Left renal cortex interstitium (tissue), 4 donors: ENCODE measurements at regions not wholly inside any gene's neighbourhood (a gene's known extent, or its start where the extent isn't known, plus 50 kb on each side); places are given as distances from the start of the nearest gene placed in this dataset.
"Not testable (repeated sequence)": the region's sequence is repeated elsewhere in the genome, so short reads cannot be mapped to it uniquely, and the experiment has no call there.

Source experiments
- DNase-seq, 4 donors: peaks; one replicate each; pipeline ENCODE4 v3.0.0-alpha.2; 2013; ENCODE audit warnings: low read depth in 4 of 4, low spot score in 2 of 4, missing footprints in 1 of 4

GRCh38 chr7:101679653-101680173, 50.6 kb upstream of the MYL10 start:
- not testable (repeated sequence) for DNase-seq

- no peak for DNase-seq
Measured at GRCh38 chr7:101680406-101681145, 51.5 kb upstream of the MYL10 start.

- DNase-seq = peak in 1 of 4 donors; percentile 64
Measured at GRCh38 chr7:101681170-101682007, 52.3 kb upstream of the MYL10 start.

DNA sequence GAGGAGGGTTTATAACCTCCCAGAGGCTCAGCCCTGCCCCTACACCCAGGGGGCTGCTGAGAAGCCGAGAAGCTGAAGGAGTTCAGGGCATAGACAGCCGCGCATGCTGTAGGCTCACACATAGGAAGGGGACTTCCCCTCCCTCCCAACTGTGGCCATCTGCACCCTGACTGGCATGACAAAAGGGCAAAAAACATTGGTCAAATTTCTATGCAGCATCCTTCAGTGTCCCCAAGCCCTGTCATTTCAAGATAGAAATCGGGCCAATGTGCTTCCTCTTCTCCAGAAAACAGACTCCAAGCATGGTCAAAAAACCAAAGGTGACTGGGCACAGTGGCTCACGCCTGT, 55.9 kb upstream of the MYL10 start:
- no peak for DNase-seq

DNA sequence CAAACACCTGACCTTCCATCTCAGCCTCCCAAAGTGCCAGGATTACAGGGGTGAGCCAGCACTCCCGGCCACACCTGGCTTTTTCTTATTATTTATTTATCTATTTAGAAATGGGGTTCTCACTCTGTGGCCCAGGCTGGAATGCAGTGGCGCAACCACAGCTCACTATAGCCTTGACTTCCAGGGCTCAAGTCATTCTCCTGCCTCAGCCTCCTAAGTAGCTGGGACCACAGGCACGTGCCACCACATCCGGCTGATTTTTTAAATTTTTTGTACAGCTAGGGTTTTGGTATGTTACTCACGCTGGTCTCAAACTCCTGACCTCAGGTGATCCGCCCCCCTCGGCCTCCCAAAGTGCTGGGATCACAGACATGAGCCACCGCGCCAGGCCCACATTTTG, 56.9 kb upstream of the MYL10 start:
- DNase-seq = no peak

- no peak for DNase-seq
Measured at GRCh38 chr7:101687081-101687480, 58.0 kb upstream of the MYL10 start.

- no peak for DNase-seq
Measured at GRCh38 chr7:101687791-101688182, 58.7 kb upstream of the MYL10 start.

GRCh38 chr7:101688183-101688831, 59.2 kb upstream of the MYL10 start:
- peak in 1 of 4 donors; percentile 46 for DNase-seq

GRCh38 chr7:101688995-101689907, 60.2 kb upstream of the MYL10 start:
- DNase-seq = no peak

GRCh38 chr7:101690061-101690460, 61.0 kb upstream of the MYL10 start:
- DNase-seq = no peak

GRCh38 chr7:101691822-101692384, 62.8 kb upstream of the MYL10 start:
- DNase-seq = peak in 1 of 4 donors; percentile 52

DNA sequence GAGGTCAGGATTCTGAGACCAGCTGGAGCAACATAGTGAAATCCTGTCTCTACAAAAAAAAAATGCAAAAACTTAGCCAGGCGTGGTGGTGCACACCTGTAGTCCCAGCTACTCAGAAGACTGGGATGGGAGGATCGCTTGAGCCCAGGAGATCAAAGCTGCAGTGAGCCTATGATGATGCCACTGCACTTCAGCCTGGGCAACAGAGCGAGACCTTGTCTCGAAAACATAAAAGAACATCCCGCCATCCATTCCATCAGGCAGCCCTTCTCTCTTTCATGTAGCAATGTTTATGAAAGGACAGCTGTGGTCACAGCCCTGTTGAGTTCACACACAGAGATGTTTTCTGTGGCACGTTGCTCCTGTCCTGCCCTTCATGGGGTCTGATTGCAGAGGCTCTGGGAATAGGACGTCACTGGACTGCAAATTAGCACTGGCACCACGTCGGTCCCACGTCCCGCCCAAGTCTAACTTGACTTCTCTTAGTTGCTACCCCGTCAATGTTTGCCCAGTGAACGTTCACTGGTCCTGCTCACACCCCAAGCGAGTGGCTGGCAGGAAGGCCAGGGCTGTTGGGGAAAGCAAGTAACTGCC, 64.5 kb upstream of the MYL10 start:
- DNase-seq = no peak

- DNase-seq = no peak
Measured at GRCh38 chr7:101698964-101699363, 69.9 kb upstream of the MYL10 start.

DNA sequence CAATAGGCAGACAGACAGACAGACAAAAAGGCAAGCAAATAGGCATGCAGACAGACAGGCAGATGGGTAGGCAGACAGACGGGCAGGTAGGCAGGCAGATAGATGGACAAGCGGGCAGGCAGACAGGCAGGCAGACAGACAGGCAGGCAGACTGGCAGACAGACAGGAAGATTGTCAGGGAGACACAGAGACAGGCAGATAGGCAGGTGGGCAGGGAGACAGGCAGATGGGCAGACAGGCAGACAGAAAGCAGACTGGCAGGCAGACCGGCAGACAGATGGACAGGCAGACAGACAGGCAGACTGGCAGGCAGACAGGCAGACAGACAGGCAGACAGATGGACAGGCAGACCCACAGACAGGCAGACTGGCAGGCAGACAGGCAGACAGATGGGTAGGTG, 70.3 kb upstream of the MYL10 start:
- no peak for DNase-seq

DNA sequence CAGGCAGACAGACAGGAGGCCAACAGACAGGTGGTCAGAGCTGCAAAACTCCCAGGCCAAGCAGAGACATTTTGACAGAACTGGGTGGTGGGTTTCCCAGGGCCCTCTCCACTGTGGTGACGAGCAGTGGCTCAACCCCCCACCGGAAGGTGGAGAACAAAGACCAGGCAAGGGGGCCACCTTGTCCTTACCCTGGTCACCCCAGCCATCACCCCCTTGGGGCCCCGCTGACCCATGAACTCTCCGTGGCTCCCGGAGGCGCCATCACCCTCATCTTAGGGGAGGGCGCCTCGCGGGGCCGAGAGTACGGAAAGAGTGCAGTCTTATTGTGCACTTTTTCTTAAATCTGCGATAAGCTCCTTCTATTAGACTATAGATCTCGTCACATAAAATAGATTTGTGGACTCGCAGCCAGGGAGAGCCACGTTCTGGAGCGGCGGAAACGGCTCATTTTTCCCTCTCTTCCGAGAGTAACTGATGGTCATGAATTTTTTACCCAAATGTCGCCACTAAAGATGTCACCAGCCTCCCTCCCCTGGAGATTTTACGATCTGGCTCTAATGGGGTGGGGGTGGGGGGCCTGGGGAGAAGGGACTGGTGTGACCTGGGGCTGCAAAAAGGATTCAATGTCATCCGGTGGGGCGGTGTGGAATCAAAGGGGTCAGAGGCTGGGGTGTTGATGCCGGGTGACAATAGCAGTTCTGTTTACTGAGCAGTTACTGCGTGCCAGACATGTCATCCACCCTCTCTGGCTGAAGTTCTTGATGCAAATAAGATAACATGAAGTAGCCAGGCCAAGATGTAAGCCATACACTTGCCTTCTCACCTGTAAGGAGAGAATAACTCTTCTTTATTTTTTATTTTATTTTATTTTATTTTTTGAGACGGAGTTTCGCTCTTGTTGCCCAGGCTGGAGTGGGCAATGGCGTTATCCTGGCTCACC, 71.1 kb upstream of the MYL10 start:
- DNase-seq = no peak

GRCh38 chr7:101701153-101701794, 72.2 kb upstream of the MYL10 start:
- no peak for DNase-seq

DNA sequence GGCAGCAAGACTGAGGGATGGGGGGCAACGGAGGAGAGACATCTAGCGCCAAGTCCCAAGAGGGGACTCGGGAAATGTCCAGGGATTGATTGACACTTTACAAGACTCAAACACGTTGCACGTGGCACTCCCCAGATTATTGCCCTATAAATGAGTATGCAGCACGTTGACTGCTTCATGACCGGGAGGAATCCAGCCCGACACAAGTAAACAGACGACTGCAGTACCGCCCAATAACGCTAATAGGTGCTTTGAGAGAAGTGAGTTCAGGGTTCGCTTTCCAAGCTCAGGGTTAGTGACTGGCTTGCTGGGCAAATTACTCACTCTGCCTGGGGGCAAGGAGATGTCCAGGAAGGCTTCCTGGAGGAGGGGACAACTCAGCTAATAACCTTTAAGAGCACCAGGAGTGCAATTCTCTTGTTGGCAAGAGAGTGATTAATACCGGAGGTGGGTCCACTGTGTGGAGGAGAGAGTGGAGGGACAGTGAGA, 73.3 kb upstream of the MYL10 start:
- no peak for DNase-seq

- no peak for DNase-seq
Measured at GRCh38 chr7:101705331-101705730, 76.2 kb upstream of the MYL10 start.
